HepG2 (cell line): ENCODE measurements at regions not wholly inside any gene's neighbourhood (a gene's known extent, or its start where the extent isn't known, plus 50 kb on each side); places are given as distances from the start of the nearest gene placed in this dataset.

ENCODE experiments used
- ATAC-seq: fragments of 200-7000 bp; cut with Tn5 transposase; 3 replicates; pipeline ENCODE4 v1.9.1; 2020; ENCODE audit warnings: mild to moderate bottlenecking, moderate library complexity
- BruUV-seq: library from RNA; stranded (reverse); fragments of 400-500 nt; replicated peaks from 2 replicates; lab custom pipeline; 2021; lab: Mats Ljungman, UMichigan
- CTCF ChIA-PET: fragments of 300-600 bp; formaldehyde crosslinking; extraction: SDS; loops from one replicate; lab custom pipeline; 2021; ENCODE audit warnings: low total read pairs, inconsistent platforms, low intra/inter-chr PET ratio; lab: Yijun Ruan, JAX
- POLR2A ChIA-PET: fragments of 350-600 bp; sonication (Branson Sonifier 250); formaldehyde crosslinking; loops from one replicate; lab custom pipeline; 2020; ENCODE audit warnings: antibody characterized with exemption, inconsistent platforms; lab: Yijun Ruan, JAX
- DNase-seq: peaks from one replicate; pipeline ENCODE4 v3.0.0-alpha.2; 2015; ENCODE audit warnings: low spot score
- FAIRE-seq: peaks from 3 replicates; lab custom pipeline; 2011; peaks lifted over from hg19 to GRCh38; lab: Jason Lieb, UNC
- H2AFZ ChIP-seq: one replicate; pipeline ENCODE4 v1.6.1; 2011; ENCODE audit warnings: low read length, inconsistent platforms
- H3K27ac ChIP-seq: fragments of 300-600 bp; 3 replicates; pipeline ENCODE4 v1.8.0; 2011; ENCODE audit warnings: mixed run types, mild to moderate bottlenecking, mixed read lengths, low read length, inconsistent platforms; ENCODE audit not compliant: insufficient read depth; ENCODE audit errors: extremely low read length
- H3K27me3 ChIP-seq, 2 experiments: fragments of 200-600 bp in 1 of 2; 2 replicates in 1 of 2; 3 replicates in 1 of 2; pipeline versions ENCODE4 v1.6.0 to v1.8.0; 2011; ENCODE audit warnings: low read length in 2 of 2, mild to moderate bottlenecking in 2 of 2, moderate library complexity in 2 of 2, inconsistent platforms in 1 of 2; ENCODE audit not compliant: insufficient read depth in 2 of 2, control insufficient read depth in 1 of 2
- H3K36me3 ChIP-seq, 2 experiments: fragments of 200-600 bp in 1 of 2; replicated peaks in 1 of 2; 2 replicates in 1 of 2; 3 replicates in 1 of 2; pipeline versions ENCODE4 v1.5.1 to v1.8.0; 2011; ENCODE audit warnings: low read length in 2 of 2, inconsistent platforms in 1 of 2; ENCODE audit not compliant: insufficient read depth in 2 of 2, control insufficient read depth in 1 of 2
- H3K4me1 ChIP-seq: 2 replicates; pipeline ENCODE4 v1.5.1; 2012; ENCODE audit warnings: low read length, inconsistent platforms; ENCODE audit not compliant: insufficient read depth
- H3K4me2 ChIP-seq: 2 replicates; pipeline ENCODE4 v1.6.0; 2011; ENCODE audit warnings: low read depth, low read length, inconsistent platforms
- H3K4me3 ChIP-seq, 3 experiments: fragments of 200-600 bp in 1 of 3; sonication (generic), shearing (Covaris generic) in 1 of 3; replicated peaks in 1 of 3; 2 replicates each; pipeline ENCODE4 v1.5.1; 2011 to 2016; ENCODE audit warnings: low read length in 3 of 3, inconsistent platforms in 2 of 3, low read depth in 2 of 3, mild to moderate bottlenecking in 2 of 3, control low read depth in 1 of 3, mixed read lengths in 1 of 3; ENCODE audit not compliant: insufficient read depth in 1 of 3
- H3K79me2 ChIP-seq: one replicate; pipeline ENCODE4 v1.6.1; 2011; ENCODE audit warnings: low read length, inconsistent platforms; ENCODE audit not compliant: insufficient read depth
- H3K9ac ChIP-seq: 2 replicates; pipeline ENCODE4 v1.6.0; 2011; ENCODE audit warnings: mild to moderate bottlenecking, low read depth, low read length, inconsistent platforms; ENCODE audit not compliant: insufficient read depth
- H3K9me3 ChIP-seq: 2 replicates; pipeline ENCODE4 v1.5.1; 2012; ENCODE audit warnings: mild to moderate bottlenecking, low read length
- H4K20me1 ChIP-seq: 2 replicates; pipeline ENCODE4 v1.6.0; 2011; ENCODE audit warnings: inconsistent platforms, mild to moderate bottlenecking, low read length, moderate library complexity; ENCODE audit not compliant: insufficient read depth
- CHCHD3 ChIP-seq: sonication (generic); formaldehyde crosslinking; IDR thresholded peaks from 2 replicates; pipeline ENCODE4 v1.8.0; 2022; ENCODE audit warnings: mild to moderate bottlenecking, missing genetic modification reagents, moderate library complexity
- EEA1 ChIP-seq: sonication (generic); formaldehyde crosslinking; IDR thresholded peaks from 2 replicates; pipeline ENCODE4 v1.5.1; 2020; ENCODE audit warnings: mild to moderate bottlenecking, missing genetic modification reagents, borderline replicate concordance
- GRHL1 ChIP-seq: sonication (generic); formaldehyde crosslinking; conservative IDR thresholded peaks from 2 replicates; pipeline ENCODE4 v1.8.0; 2022; ENCODE audit warnings: missing genetic modification reagents
- KDM1A ChIP-seq: IDR thresholded peaks from 2 replicates; pipeline ENCODE4 v1.6.1; 2016; ENCODE audit warnings: missing compliant biosample characterization
- NKX3-1 ChIP-seq: sonication (generic); formaldehyde crosslinking; IDR thresholded peaks from 2 replicates; pipeline ENCODE4 v1.5.0; 2020; ENCODE audit warnings: missing genetic modification reagents
- NR2C2 ChIP-seq: sonication (generic); formaldehyde crosslinking; IDR thresholded peaks from 2 replicates; pipeline ENCODE4 v1.4.0; 2020; ENCODE audit warnings: missing genetic modification reagents, mild to moderate bottlenecking, moderate library complexity, borderline replicate concordance
- PCBP2 ChIP-seq: fragments of 200-400 bp; formaldehyde crosslinking; optimal IDR thresholded peaks from 2 replicates; pipeline ENCODE3; 2018; ENCODE audit warnings: low read length, low read depth; ENCODE audit not compliant: poor library complexity, severe bottlenecking
- PHF5A ChIP-seq: IDR thresholded peaks from one replicate; pipeline ENCODE4 v1.6.1; 2018; ENCODE audit warnings: low read depth, missing genetic modification reagents; ENCODE audit not compliant: unreplicated experiment
- POLR2AphosphoS2 ChIP-seq: IDR thresholded peaks from 2 replicates; pipeline ENCODE4 v1.6.1; 2011; ENCODE audit warnings: low read depth, low read length, improper control_type of control experiment
- PTBP1 ChIP-seq: fragments of 200-400 bp; formaldehyde crosslinking; IDR thresholded peaks from 2 replicates; pipeline ENCODE4 v1.6.1; 2018; ENCODE audit warnings: low read length, low read depth; ENCODE audit not compliant: poor library complexity, severe bottlenecking
- TARDBP ChIP-seq: sonication (generic); formaldehyde crosslinking; IDR thresholded peaks from 2 replicates; pipeline ENCODE4 v1.8.0; 2022; ENCODE audit warnings: mild to moderate bottlenecking, missing genetic modification reagents
- ZBTB42 ChIP-seq: sonication (generic); formaldehyde crosslinking; IDR thresholded peaks from 2 replicates; pipeline ENCODE4 v1.5.0; 2020; ENCODE audit warnings: mild to moderate bottlenecking, missing genetic modification reagents
- ZIK1 ChIP-seq: sonication (generic); formaldehyde crosslinking; IDR thresholded peaks from 2 replicates; pipeline ENCODE4 v1.5.0; 2020; ENCODE audit warnings: mild to moderate bottlenecking, low read depth, missing genetic modification reagents, borderline replicate concordance
- ZMYM4 ChIP-seq: sonication (generic); formaldehyde crosslinking; IDR thresholded peaks from 2 replicates; pipeline ENCODE4 v1.8.1; 2023; ENCODE audit warnings: mild to moderate bottlenecking, missing genetic modification reagents
- ZNF484 ChIP-seq: sonication (generic); formaldehyde crosslinking; IDR thresholded peaks from 2 replicates; pipeline ENCODE4 v1.5.1; 2020; ENCODE audit warnings: mild to moderate bottlenecking, low read depth, missing genetic modification reagents, borderline replicate concordance
- ZNF737 ChIP-seq: sonication (generic); formaldehyde crosslinking; IDR thresholded peaks from 2 replicates; pipeline ENCODE4 v1.5.0; 2020; ENCODE audit warnings: missing genetic modification reagents, mild to moderate bottlenecking, borderline replicate concordance
- WGBS: methylation state at CpG from one replicate; pipeline ENCODE4 v1.1.6; 2017; ENCODE audit warnings: low lambda C conversion rate; 5-methylcytosine and 5-hydroxymethylcytosine counted together
- in situ Hi-C: cut with HindIII; loops from 2 replicates; pipeline ENCODE4 v1.10.0; 2017; ENCODE audit warnings: low pct_unique_long_range_greater_than_20kb; ENCODE audit not compliant: extremely low pct_ligation_motif_present
- intact Hi-C: fragments of 100-400 bp; cut with micrococcal nuclease; formaldehyde crosslinking; loops from one replicate; pipeline ENCODE4 v1.10.0; 2022; ENCODE audit not compliant: unreplicated experiment
- TF ChIP-seq, protein P1 (sequence below): IDR thresholded peaks from 2 replicates; pipeline ENCODE4 v1.6.1; 2012; ENCODE audit warnings: low read depth, low read length, improper control_type of control experiment
- TF ChIP-seq, protein P2 (sequence below): sonication (generic); formaldehyde crosslinking; IDR thresholded peaks from 2 replicates; pipeline ENCODE4 v1.4.0; 2020; ENCODE audit warnings: missing genetic modification reagents

- intact Hi-C loops: no loop called here
- no peak for DNase-seq
- WGBS: 41% methylated on average over 10 of the region's 10 CpGs
- Histone ChIP-seq H3K4me3 (no peak overlapping the region), H3K27me3 (no peaks in the 10 kb centered on the region), H3K4me1 (peaks cover 20% of the 10 kb centered on the region), H3K9ac (no peak overlapping the region), H3K9me3 (peaks cover 36% of the 10 kb centered on the region), H3K36me3 (no peaks in the 10 kb centered on the region), H2AFZ (no peak overlapping the region)
- in situ Hi-C loops: no loop called here
- POLR2A ChIA-PET: no interaction called here
- no peak for ATAC-seq
- no peak for FAIRE-seq
- no peak for TF ChIP-seq CHCHD3 (CRISPR knock-in tag)
- no peak for TF ChIP-seq NKX3-1 (CRISPR knock-in tag)
- no peak for TF ChIP-seq ZNF737
- TF ChIP-seq ZBTB42: no peak
- no peak for TF ChIP-seq TARDBP (CRISPR knock-in tag)
- TF ChIP-seq PTBP1: no peak
- TF ChIP-seq KDM1A (CRISPR knock-in tag): no peak
- no peak for TF ChIP-seq PCBP2
- no peak for TF ChIP-seq PHF5A
- TF ChIP-seq ZNF484: no peak
- no peak for TF ChIP-seq POLR2AphosphoS2
- no peak for TF ChIP-seq ZIK1 (CRISPR knock-in tag)
- TF ChIP-seq NR2C2: no peak
- TF ChIP-seq, protein P1, sequence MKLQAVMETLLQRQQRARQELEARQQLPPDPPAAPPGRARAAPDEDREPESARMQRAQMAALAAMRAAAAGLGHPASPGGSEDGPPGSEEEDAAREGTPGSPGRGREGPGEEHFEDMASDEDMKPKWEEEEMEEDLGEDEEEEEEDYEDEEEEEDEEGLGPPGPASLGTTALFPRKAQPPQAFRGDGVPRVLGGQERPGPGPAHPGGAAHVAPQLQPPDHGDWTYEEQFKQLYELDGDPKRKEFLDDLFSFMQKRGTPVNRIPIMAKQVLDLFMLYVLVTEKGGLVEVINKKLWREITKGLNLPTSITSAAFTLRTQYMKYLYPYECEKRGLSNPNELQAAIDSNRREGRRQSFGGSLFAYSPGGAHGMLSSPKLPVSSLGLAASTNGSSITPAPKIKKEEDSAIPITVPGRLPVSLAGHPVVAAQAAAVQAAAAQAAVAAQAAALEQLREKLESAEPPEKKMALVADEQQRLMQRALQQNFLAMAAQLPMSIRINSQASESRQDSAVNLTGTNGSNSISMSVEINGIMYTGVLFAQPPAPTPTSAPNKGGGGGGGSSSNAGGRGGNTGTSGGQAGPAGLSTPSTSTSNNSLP: no peak
- no peak for TF ChIP-seq EEA1
- TF ChIP-seq, protein P2, sequence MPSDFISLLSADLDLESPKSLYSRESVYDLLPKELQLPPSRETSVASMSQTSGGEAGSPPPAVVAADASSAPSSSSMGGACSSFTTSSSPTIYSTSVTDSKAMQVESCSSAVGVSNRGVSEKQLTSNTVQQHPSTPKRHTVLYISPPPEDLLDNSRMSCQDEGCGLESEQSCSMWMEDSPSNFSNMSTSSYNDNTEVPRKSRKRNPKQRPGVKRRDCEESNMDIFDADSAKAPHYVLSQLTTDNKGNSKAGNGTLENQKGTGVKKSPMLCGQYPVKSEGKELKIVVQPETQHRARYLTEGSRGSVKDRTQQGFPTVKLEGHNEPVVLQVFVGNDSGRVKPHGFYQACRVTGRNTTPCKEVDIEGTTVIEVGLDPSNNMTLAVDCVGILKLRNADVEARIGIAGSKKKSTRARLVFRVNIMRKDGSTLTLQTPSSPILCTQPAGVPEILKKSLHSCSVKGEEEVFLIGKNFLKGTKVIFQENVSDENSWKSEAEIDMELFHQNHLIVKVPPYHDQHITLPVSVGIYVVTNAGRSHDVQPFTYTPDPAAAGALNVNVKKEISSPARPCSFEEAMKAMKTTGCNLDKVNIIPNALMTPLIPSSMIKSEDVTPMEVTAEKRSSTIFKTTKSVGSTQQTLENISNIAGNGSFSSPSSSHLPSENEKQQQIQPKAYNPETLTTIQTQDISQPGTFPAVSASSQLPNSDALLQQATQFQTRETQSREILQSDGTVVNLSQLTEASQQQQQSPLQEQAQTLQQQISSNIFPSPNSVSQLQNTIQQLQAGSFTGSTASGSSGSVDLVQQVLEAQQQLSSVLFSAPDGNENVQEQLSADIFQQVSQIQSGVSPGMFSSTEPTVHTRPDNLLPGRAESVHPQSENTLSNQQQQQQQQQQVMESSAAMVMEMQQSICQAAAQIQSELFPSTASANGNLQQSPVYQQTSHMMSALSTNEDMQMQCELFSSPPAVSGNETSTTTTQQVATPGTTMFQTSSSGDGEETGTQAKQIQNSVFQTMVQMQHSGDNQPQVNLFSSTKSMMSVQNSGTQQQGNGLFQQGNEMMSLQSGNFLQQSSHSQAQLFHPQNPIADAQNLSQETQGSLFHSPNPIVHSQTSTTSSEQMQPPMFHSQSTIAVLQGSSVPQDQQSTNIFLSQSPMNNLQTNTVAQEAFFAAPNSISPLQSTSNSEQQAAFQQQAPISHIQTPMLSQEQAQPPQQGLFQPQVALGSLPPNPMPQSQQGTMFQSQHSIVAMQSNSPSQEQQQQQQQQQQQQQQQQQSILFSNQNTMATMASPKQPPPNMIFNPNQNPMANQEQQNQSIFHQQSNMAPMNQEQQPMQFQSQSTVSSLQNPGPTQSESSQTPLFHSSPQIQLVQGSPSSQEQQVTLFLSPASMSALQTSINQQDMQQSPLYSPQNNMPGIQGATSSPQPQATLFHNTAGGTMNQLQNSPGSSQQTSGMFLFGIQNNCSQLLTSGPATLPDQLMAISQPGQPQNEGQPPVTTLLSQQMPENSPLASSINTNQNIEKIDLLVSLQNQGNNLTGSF (CRISPR knock-in tag): no peak
- no peak for TF ChIP-seq GRHL1 (CRISPR knock-in tag)
- TF ChIP-seq ZMYM4 (CRISPR knock-in tag): no peak
- TF ChIP-seq, all 625 proteins: peak for 0
- Histone ChIP-seq H3K27ac (no peak overlapping the region), H3K4me2 (peak overlapping the region; percentile 21; the same call in 1 of the 2 replicates), H3K79me2 (no peaks in the 10 kb centered on the region), H4K20me1 (no peaks in the 10 kb centered on the region)
- CTCF ChIA-PET: no interaction called here
- no TSS peak for BruUV-seq
These were observed 402.8 kb upstream of the SGO1 start for GRCh38 chr3:20588781-20589180.
